ENCODE measurements at regions not wholly inside any gene's neighbourhood (a gene's known extent, or its start where the extent isn't known, plus 50 kb on each side); places are given as distances from the start of the nearest gene placed in this dataset.

- TF ChIP-seq ZFP3 (CRISPR knock-in tag; IDR thresholded peaks at IDR 0.05) = no peak
- TF ChIP-seq, protein P1, sequence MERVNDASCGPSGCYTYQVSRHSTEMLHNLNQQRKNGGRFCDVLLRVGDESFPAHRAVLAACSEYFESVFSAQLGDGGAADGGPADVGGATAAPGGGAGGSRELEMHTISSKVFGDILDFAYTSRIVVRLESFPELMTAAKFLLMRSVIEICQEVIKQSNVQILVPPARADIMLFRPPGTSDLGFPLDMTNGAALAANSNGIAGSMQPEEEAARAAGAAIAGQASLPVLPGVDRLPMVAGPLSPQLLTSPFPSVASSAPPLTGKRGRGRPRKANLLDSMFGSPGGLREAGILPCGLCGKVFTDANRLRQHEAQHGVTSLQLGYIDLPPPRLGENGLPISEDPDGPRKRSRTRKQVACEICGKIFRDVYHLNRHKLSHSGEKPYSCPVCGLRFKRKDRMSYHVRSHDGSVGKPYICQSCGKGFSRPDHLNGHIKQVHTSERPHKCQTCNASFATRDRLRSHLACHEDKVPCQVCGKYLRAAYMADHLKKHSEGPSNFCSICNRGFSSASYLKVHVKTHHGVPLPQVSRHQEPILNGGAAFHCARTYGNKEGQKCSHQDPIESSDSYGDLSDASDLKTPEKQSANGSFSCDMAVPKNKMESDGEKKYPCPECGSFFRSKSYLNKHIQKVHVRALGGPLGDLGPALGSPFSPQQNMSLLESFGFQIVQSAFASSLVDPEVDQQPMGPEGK (CRISPR knock-in tag; IDR thresholded peaks at IDR 0.05; ENCODE audit: borderline replicate concordance) = no peak
Measured at GRCh38 chr11:87455180-87455579, 417.4 kb downstream of the TMEM135 start.
